Tibial nerve (tissue), 3 donors: ENCODE measurements at regions not wholly inside any gene's neighbourhood (a gene's known extent, or its start where the extent isn't known, plus 50 kb on each side); places are given as distances from the start of the nearest gene placed in this dataset.
"Not testable (repeated sequence)": the region's sequence is repeated elsewhere in the genome, so short reads cannot be mapped to it uniquely, and the experiment has no call there.

Experiments
- POLR2A ChIP-seq, 2 donors: fragments of 450-650 bp; IDR thresholded peaks; one replicate each; pipeline ENCODE4 v1.6.1; 2017; ENCODE audit warnings: antibody characterized with exemption in 2 of 2, mild to moderate bottlenecking in 2 of 2, moderate library complexity in 2 of 2
- TF ChIP-seq, protein P1 (sequence below), 5 experiments: fragments of 200-600 bp in 3 of 5; fragments of 450-650 bp in 2 of 5; sonication (generic) in 3 of 5; IDR thresholded peaks; one replicate each; pipeline ENCODE4 v1.5.1; 2016 to 2019; ENCODE audit warnings: antibody characterized with exemption in 5 of 5, mild to moderate bottlenecking in 3 of 5, moderate library complexity in 2 of 5

DNA sequence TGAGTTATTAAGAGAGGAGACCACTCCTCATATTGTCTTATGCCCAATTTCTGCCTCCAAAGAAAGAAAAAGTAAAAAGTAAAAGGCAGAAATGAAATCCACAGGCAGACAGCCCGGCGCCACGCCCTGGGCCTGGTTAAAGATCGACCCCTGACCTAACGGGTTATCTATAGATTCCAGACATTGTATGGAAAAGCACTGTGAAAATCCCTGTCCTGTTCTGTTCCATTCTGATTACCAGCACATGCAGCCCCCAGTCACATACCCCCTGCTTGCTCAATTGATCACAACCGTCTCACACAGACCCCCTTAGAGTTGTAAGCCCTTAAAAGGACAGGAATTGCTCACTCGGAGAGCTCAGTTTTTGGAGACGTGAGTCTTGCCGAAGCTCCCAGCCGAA, 1086.6 kb upstream of the INTU start:
- TF ChIP-seq, protein P1, sequence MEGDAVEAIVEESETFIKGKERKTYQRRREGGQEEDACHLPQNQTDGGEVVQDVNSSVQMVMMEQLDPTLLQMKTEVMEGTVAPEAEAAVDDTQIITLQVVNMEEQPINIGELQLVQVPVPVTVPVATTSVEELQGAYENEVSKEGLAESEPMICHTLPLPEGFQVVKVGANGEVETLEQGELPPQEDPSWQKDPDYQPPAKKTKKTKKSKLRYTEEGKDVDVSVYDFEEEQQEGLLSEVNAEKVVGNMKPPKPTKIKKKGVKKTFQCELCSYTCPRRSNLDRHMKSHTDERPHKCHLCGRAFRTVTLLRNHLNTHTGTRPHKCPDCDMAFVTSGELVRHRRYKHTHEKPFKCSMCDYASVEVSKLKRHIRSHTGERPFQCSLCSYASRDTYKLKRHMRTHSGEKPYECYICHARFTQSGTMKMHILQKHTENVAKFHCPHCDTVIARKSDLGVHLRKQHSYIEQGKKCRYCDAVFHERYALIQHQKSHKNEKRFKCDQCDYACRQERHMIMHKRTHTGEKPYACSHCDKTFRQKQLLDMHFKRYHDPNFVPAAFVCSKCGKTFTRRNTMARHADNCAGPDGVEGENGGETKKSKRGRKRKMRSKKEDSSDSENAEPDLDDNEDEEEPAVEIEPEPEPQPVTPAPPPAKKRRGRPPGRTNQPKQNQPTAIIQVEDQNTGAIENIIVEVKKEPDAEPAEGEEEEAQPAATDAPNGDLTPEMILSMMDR (IDR thresholded peaks at IDR 0.05) = not testable (repeated sequence)
- not testable (repeated sequence) for TF ChIP-seq POLR2A (IDR thresholded peaks at IDR 0.05)
